Astrocyte (in vitro differentiated cells and primary cell): ENCODE measurements at regions not wholly inside any gene's neighbourhood (a gene's known extent, or its start where the extent isn't known, plus 50 kb on each side); places are given as distances from the start of the nearest gene placed in this dataset.

Experiments used
- CTCF ChIP-seq: IDR thresholded peaks from 2 replicates; pipeline ENCODE4 v1.5.1; 2011; ENCODE audit warnings: low read depth, mild to moderate bottlenecking, inconsistent platforms, low read length, moderate library complexity; ENCODE audit not compliant: insufficient read depth
- EZH2 ChIP-seq: IDR thresholded peaks from 2 replicates; pipeline ENCODE4 v1.6.1; 2012; ENCODE audit warnings: mild to moderate bottlenecking, low read length, inconsistent platforms; ENCODE audit not compliant: insufficient read depth

- TF ChIP-seq CTCF = no peak
- TF ChIP-seq EZH2 = no peak
Observed at GRCh38 chr22:48709976-48710375, 1117.7 kb downstream of the BRD1 start.
